ENCODE measurements at regions not wholly inside any gene's neighbourhood (a gene's known extent, or its start where the extent isn't known, plus 50 kb on each side); places are given as distances from the start of the nearest gene placed in this dataset.

DNA sequence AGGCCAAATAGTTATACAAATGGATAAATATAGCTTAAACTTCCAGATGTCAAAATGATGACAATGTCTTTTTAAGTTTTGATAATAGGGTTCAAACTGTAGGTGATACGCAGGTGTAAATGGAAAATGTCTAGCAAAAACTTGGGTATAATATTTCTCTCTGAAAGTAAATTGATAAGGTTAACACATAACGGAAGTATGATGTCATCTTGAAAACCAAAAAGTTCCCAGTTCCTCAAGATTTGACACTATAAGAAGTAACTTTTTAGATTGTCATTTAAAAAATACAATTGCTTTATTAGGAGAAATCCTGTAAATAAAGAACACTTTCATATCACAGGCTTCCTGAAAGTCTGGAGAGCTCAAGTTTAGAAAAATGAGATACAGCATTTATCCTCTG, 483.4 kb downstream of the FRK start:
- H3K36me3 ChIP-seq: no peaks in the 10 kb centered on the region
- no peak for DNase-seq
- H3K27ac ChIP-seq: no peak overlapping the region
- intact Hi-C loops (cut with DNase I; ENCODE audit: low total_unique reads): no loop called here
- H3K27me3 ChIP-seq: no peaks in the 10 kb centered on the region
- H3K4me1 ChIP-seq: no peaks in the 10 kb centered on the region
- TF ChIP-seq, protein P1, sequence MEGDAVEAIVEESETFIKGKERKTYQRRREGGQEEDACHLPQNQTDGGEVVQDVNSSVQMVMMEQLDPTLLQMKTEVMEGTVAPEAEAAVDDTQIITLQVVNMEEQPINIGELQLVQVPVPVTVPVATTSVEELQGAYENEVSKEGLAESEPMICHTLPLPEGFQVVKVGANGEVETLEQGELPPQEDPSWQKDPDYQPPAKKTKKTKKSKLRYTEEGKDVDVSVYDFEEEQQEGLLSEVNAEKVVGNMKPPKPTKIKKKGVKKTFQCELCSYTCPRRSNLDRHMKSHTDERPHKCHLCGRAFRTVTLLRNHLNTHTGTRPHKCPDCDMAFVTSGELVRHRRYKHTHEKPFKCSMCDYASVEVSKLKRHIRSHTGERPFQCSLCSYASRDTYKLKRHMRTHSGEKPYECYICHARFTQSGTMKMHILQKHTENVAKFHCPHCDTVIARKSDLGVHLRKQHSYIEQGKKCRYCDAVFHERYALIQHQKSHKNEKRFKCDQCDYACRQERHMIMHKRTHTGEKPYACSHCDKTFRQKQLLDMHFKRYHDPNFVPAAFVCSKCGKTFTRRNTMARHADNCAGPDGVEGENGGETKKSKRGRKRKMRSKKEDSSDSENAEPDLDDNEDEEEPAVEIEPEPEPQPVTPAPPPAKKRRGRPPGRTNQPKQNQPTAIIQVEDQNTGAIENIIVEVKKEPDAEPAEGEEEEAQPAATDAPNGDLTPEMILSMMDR (IDR thresholded peaks at IDR 0.05): no peak
- H3K4me3 ChIP-seq: no peak overlapping the region
- H3K9me3 ChIP-seq: no peaks in the 10 kb centered on the region

DNA sequence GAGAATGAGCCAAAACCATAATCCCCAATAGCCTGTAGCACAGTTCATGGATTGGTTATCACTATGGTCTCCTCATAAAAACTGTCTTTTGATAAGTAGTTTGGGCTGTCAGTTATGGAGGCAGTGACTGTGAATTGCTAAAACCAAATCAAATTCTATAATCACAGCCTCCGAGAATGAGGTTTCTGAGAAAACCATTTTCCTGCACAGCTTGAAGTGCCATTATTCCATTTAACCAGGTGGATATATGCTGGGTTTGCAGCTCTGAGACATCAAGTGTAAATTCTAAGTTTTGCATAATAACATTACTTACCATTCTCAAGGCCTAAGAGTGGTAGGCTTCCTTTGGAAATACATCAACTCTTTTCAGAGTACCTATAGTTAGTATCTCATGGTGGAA, 485.4 kb downstream of the FRK start:
- H3K4me1 ChIP-seq: no peaks in the 10 kb centered on the region
- TF ChIP-seq, protein P1 (IDR thresholded peaks at IDR 0.05): no peak
- H3K27ac ChIP-seq: no peak overlapping the region
- no peaks in the 10 kb centered on the region for H3K9me3 ChIP-seq
- no peak for DNase-seq
- H3K4me3 ChIP-seq: no peak overlapping the region
- no peaks in the 10 kb centered on the region for H3K27me3 ChIP-seq
- intact Hi-C loops (cut with DNase I; ENCODE audit: low total_unique reads): no loop called here
- no peaks in the 10 kb centered on the region for H3K36me3 ChIP-seq

DNA sequence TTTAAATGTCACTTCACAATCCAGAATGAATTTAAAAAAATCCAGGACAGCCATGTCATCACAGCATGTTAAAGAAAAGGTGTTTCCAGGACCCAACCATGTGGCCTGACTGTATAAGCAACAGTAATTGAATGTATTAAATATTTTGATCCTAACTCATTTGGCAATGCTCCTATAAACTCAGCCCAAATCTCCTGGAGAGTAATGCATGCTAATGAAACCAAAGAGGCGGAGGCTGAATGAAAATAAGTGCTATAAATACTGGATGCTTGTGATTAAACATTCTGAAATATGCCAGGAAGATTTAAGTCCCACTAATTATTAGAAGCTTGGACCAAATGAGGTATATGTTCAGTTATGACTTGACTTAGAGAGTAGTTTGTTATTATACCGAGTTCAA, 486.8 kb downstream of the FRK start:
- intact Hi-C loops (cut with DNase I; ENCODE audit: low total_unique reads): no loop called here
- no peak for DNase-seq
- TF ChIP-seq, protein P1 (IDR thresholded peaks at IDR 0.05): no peak
- Histone ChIP-seq H3K4me1 (no peaks in the 10 kb centered on the region), H3K4me3 (no peak overlapping the region), H3K9me3 (peaks cover 0 to 3% (median 0%) of the 10 kb centered on the region in 3 donors), H3K36me3 (no peaks in the 10 kb centered on the region), H3K27me3 (no peaks in the 10 kb centered on the region), H3K27ac (no peak overlapping the region)

DNA sequence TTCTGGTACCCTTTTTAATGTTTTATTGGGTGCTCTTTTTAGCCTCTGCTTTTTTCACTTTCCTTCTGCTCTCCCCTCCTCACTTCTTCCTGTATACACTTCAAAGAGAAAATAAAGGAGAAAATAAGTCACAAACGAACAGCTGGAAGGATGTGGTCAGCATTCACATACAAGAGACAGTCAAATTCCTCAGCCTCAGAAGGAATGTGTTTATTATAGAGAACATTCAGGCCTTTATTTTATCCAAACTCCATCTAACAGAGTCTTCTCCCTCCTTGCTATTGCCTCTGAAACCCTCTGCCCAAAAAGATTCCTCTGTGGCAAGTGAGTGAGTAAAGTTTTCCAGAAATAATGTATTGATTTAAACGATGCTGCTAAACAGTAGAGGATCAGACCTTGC, 490.4 kb downstream of the FRK start:
- intact Hi-C loops (cut with DNase I; ENCODE audit: low total_unique reads): no loop called here

DNA sequence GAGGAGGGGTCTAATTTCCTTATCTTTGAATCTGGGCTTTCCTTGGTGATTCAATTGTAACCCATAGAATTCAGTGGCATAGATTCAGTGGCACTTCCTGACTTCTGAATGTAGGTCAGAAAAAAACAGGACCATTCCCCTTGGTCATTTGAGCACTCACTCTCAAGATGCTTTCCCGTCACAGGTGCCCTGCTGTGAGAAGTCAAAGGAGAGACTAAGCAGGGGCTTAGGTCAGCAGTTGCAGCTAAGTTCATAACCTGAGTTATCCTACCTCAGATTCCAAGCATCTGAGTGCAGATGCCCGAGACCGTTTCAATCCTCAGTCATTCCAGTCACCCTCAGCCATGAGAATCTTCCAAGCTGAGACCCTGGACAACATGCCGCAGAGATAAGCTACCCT, 506.6 kb downstream of the FRK start:
- Histone ChIP-seq H3K36me3 (no peaks in the 10 kb centered on the region), H3K4me1 (peaks cover 0 to 30% (median 5%) of the 10 kb centered on the region in 4 donors), H3K27ac (no peak overlapping the region), H3K9me3 (no peaks in the 10 kb centered on the region), H3K27me3 (no peaks in the 10 kb centered on the region), H3K4me3 (no peak overlapping the region)
- TF ChIP-seq, protein P1 (IDR thresholded peaks at IDR 0.05): no peak
- intact Hi-C loops (cut with DNase I; ENCODE audit: low total_unique reads): no loop called here
- no peak for DNase-seq

More for the DNA sequence above, 490.4 kb downstream of the FRK start:
- no peaks in the 10 kb centered on the region for H3K4me1 ChIP-seq
- TF ChIP-seq, protein P1 (IDR thresholded peaks at IDR 0.05): no peak
- no peak for DNase-seq
- peaks cover 0 to 3% (median 0%) of the 10 kb centered on the region in 3 donors for H3K9me3 ChIP-seq
- no peak overlapping the region for H3K27ac ChIP-seq
- H3K4me3 ChIP-seq: no peak overlapping the region
- H3K27me3 ChIP-seq: no peaks in the 10 kb centered on the region
- H3K36me3 ChIP-seq: no peaks in the 10 kb centered on the region

DNA sequence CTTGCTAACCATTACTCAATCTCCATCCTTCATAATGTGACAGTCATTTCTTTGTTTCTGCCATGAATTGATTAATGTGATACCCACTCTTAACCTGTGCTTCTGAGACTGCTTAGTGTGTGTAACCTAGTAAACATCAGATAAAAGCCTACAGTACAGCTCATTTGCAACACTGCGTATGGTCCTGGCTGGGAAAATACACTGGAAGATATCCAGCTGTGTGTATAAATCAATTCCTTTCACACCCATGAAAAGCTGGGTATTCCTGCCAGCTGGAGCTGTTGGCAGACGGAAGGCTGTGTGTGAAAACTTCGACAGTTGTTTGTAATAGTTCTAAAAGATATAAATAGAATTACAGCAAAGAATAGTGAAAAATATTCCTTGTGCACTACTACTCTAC, 509.2 kb downstream of the FRK start:
- H3K27me3 ChIP-seq: no peaks in the 10 kb centered on the region
- no peaks in the 10 kb centered on the region for H3K9me3 ChIP-seq
- H3K36me3 ChIP-seq: no peaks in the 10 kb centered on the region
- TF ChIP-seq, protein P1 (IDR thresholded peaks at IDR 0.05): no peak
- H3K27ac ChIP-seq: no peak overlapping the region
- peaks cover 0 to 30% (median 5%) of the 10 kb centered on the region in 4 donors for H3K4me1 ChIP-seq
- no peak for DNase-seq
- intact Hi-C loops (cut with DNase I; ENCODE audit: low total_unique reads): no loop called here
- H3K4me3 ChIP-seq: no peak overlapping the region
